Psoas muscle (tissue), 7 donors: ENCODE measurements at regions not wholly inside any gene's neighbourhood (a gene's known extent, or its start where the extent isn't known, plus 50 kb on each side); places are given as distances from the start of the nearest gene placed in this dataset.
A peak's percentile ranks its signal among the peaks of the same experiment; 100 is the strongest.

Source experiments
- ATAC-seq, 4 donors: fragments of 200-7000 bp; cut with Tn5 transposase; one replicate each; pipeline ENCODE4 v1.9.1; 2020; ENCODE audit warnings: moderate library complexity in 3 of 4, mild to moderate bottlenecking in 2 of 4
- DNase-seq, 2 donors: peaks; one replicate each; pipeline ENCODE4 v3.0.0-alpha.2; 2020
- H3K27ac ChIP-seq: fragments of 200-600 bp; one replicate; pipeline ENCODE4 v1.8.0; 2022
- H3K27me3 ChIP-seq, 3 donors: fragments of 200-600 bp in 1 of 3; one replicate each; pipeline versions ENCODE4 v1.6.1 to v1.8.0; 2013 to 2022; ENCODE audit warnings: low read length in 2 of 3, mild to moderate bottlenecking in 2 of 3, moderate library complexity in 1 of 3; ENCODE audit not compliant: insufficient read depth in 3 of 3
- H3K36me3 ChIP-seq, 2 donors: fragments of 200-600 bp in 1 of 2; one replicate each; pipeline versions ENCODE4 v1.6.1 to v1.8.0; 2013 to 2022; ENCODE audit warnings: low read depth in 1 of 2, mild to moderate bottlenecking in 1 of 2, moderate library complexity in 1 of 2; ENCODE audit not compliant: insufficient read depth in 1 of 2
- H3K4me1 ChIP-seq: fragments of 200-600 bp; one replicate; pipeline ENCODE4 v1.8.0; 2022
- H3K4me3 ChIP-seq: fragments of 200-600 bp; one replicate; pipeline ENCODE4 v1.8.0; 2022; ENCODE audit warnings: mild to moderate bottlenecking
- H3K9me3 ChIP-seq: fragments of 200-600 bp; one replicate; pipeline ENCODE4 v1.8.0; 2022
- WGBS, 3 donors: extraction: QIAGEN DNeasy Blood & Tissue Kit; methylation state at CpG; one replicate each; pipeline versions ENCODE4 v1.1.6 to v1.1.7; 2013; 5-methylcytosine and 5-hydroxymethylcytosine counted together
- intact Hi-C, 2 donors: fragments of 100-400 bp; cut with DNase I; formaldehyde crosslinking; loops; one replicate each; pipeline versions ENCODE4 v1.11.0 to v1.14.2; 2022
- TF ChIP-seq, protein P1 (sequence below): fragments of 200-600 bp; IDR thresholded peaks from one replicate; pipeline ENCODE4 v1.8.0; 2022; ENCODE audit warnings: antibody characterized with exemption
- donor health status: healthy with polysubstance abuse.
- donor health status: DM: no; HTN: no; CAD: no; lungs with moderate emphysema.
- donor health status: Bipolar disorder and iron deficiency.
- donor health status: healthy.
- donor health status: DM: yes; HTN: yes; CAD: no.
- donor health status: DM: no; HTN: no; CAD: no.
- donor health status: DM: yes; HTN: yes; CAD: no.

DNA sequence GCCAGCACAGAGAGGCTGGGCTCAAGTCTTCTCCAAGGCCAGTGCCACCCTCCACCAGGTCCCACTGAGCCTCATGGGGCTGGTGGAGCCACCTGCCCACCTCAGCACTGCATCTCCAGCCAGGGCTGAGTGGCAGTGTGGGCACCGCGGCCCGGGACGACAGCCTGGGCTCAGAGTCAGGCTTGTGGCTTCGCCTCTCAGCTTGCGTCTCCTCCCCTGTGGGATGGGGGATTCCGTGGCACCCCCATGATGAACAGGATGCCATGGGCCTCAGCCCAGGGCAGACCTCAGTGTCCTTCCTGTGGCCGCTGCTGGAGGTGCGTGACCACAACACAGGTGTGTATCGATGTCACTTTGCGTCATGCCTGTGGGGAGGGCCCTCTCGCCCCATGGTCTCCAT lies 136.4 kb upstream of the PPP1R26 start:
- TF ChIP-seq, protein P1, sequence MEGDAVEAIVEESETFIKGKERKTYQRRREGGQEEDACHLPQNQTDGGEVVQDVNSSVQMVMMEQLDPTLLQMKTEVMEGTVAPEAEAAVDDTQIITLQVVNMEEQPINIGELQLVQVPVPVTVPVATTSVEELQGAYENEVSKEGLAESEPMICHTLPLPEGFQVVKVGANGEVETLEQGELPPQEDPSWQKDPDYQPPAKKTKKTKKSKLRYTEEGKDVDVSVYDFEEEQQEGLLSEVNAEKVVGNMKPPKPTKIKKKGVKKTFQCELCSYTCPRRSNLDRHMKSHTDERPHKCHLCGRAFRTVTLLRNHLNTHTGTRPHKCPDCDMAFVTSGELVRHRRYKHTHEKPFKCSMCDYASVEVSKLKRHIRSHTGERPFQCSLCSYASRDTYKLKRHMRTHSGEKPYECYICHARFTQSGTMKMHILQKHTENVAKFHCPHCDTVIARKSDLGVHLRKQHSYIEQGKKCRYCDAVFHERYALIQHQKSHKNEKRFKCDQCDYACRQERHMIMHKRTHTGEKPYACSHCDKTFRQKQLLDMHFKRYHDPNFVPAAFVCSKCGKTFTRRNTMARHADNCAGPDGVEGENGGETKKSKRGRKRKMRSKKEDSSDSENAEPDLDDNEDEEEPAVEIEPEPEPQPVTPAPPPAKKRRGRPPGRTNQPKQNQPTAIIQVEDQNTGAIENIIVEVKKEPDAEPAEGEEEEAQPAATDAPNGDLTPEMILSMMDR, result no peak
- H3K27me3 ChIP-seq, result peaks cover 0 to 52% (median 10%) of the 10 kb centered on the region in 3 donors
- H3K4me1 ChIP-seq, result no peaks in the 10 kb centered on the region
- no peaks in the 10 kb centered on the region for H3K36me3 ChIP-seq
- ATAC-seq (no peak), DNase-seq (no peak)
- H3K27ac ChIP-seq, result no peak overlapping the region
- H3K9me3 ChIP-seq, result no peaks in the 10 kb centered on the region
- intact Hi-C loops, result no loop called here
- 82 to 84% (median 82%) methylated on average over 12 of the region's 12 CpGs for WGBS, 3 donors
- no peak overlapping the region for H3K4me3 ChIP-seq

DNA sequence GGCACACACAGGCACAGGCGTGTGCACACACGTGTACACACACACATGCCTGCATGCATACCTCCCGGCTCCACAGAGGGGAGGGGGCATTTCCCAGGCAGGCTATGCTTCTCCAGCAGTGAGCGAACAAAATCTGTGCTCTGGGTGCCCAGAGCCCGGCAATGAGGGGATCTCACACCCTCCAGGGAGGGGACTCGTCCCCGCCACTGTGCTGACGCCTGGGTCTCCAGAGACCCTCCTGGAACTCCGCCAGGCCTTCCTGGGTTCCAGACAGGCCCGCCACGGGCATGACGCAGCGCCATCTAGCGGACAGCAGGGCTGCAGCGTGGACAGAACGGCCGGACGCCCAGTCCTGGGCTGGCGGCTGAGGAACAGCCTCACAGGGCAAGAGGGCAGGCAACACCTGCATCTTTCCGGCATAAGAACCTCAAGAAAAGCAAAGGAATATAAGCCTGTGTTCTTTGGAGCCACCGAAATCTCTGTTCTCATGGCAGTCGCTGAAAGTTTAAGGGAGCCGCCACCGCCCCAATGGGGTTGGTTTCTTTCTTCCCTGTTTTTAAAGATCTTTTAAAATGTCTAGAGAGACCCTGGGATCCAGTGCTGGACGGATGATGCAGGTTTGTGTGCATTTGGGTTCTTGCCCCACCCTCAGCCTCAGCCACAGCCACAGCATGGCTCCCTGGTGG lies 135.6 kb upstream of the PPP1R26 start:
- Histone ChIP-seq H3K4me1 (no peaks in the 10 kb centered on the region), H3K27ac (no peak overlapping the region), H3K9me3 (no peaks in the 10 kb centered on the region), H3K27me3 (peaks cover 0 to 48% (median 12%) of the 10 kb centered on the region in 3 donors), H3K4me3 (no peak overlapping the region), H3K36me3 (no peaks in the 10 kb centered on the region)
- intact Hi-C loops, result loop anchor here (1.0 to 2.0 kb wide), 2 partner anchors 69 to 258 kb away; no protein-coding TSS in a partner anchor
- DNase-seq, result peak; percentile 57 to 84
- ATAC-seq, result peak; percentile 60 to 74 (median 66)
- TF ChIP-seq, protein P1, result peak; percentile 85
- WGBS, 3 donors, result 16 to 19% (median 19%) methylated on average over 25 of the region's 25 CpGs

DNA sequence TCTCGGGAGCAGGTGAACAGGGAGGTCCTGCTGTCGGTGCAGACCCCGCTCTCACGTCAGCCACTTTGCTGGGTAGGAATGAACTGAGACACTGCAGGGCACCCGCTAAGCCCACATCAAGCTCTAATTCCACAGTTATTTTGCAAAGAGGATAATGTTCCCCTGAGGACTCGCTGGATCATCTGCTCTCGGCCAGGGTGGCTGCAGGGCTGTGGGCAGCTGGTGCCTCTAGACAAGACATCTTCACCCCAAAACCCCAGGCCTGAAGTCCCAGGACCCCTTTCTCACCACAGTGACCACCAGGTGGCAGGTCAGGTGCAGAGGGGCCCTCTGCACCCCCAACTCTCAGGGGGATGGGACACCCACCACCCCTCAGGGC lies 135.1 kb upstream of the PPP1R26 start:
- TF ChIP-seq, protein P1, result no peak
- H3K4me3 ChIP-seq, result no peak overlapping the region
- H3K4me1 ChIP-seq, result no peaks in the 10 kb centered on the region
- ATAC-seq, result no peak
- H3K36me3 ChIP-seq, result no peaks in the 10 kb centered on the region
- no peak for DNase-seq
- peaks cover 0 to 49% (median 12%) of the 10 kb centered on the region in 3 donors for H3K27me3 ChIP-seq
- intact Hi-C loops, result loop anchor here (1.0 to 2.0 kb wide), 2 partner anchors 68 to 258 kb away; no protein-coding TSS in a partner anchor
- H3K27ac ChIP-seq, result no peak overlapping the region
- no peaks in the 10 kb centered on the region for H3K9me3 ChIP-seq
- 61 to 68% (median 65%) methylated on average over 7 of the region's 7 CpGs for WGBS, 3 donors

DNA sequence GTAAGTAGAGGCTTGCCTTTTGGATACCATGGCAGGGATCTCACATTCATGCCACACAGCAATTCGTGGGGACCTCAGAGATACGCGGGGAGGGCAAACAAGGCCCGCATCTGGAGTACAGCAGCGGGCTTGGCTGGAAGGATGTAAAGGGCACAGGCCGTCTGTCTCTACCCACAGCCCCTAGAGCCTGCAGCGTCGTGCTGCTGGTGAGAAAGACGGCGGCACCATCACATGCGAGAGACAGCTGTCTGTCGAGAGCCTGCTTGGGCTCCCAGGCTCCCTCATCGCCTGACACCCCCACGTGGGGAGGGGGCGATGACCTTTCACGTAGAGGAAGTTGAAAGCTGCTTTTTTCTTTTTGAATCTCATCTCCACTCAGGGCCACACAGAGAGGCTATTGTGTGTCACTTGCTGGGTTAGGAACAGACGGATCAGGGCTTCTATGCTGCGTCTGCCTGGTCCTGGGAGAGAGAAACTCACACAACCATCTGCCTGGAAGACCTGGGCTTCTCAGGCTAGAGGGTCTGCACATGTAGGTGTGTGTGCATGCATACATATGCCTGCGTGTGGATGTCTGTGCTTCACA lies 134.6 kb upstream of the PPP1R26 start:
- Histone ChIP-seq H3K27ac (no peak overlapping the region), H3K4me3 (no peak overlapping the region), H3K27me3 (peaks cover 0 to 54% (median 12%) of the 10 kb centered on the region in 3 donors), H3K9me3 (no peaks in the 10 kb centered on the region), H3K4me1 (no peaks in the 10 kb centered on the region), H3K36me3 (no peaks in the 10 kb centered on the region)
- ATAC-seq (no peak), DNase-seq (no peak)
- WGBS, 3 donors, result 62 to 68% (median 66%) methylated on average over 16 to 19 of the region's 19 CpGs
- intact Hi-C loops, result loop anchor here (1.0 to 2.0 kb wide), 2 partner anchors 68 to 259 kb away; no protein-coding TSS in a partner anchor
- TF ChIP-seq, protein P1, result no peak
